MCF 10A (cell line): ENCODE measurements at regions not wholly inside any gene's neighbourhood (a gene's known extent, or its start where the extent isn't known, plus 50 kb on each side); places are given as distances from the start of the nearest gene placed in this dataset.
"Not testable (repeated sequence)": the region's sequence is repeated elsewhere in the genome, so short reads cannot be mapped to it uniquely, and the experiment has no call there.

Experiments used
- BruUV-seq: library from RNA; stranded (reverse); fragments of 400-500 nt; replicated peaks from 2 replicates; lab custom pipeline; 2021; lab: Mats Ljungman, UMichigan
- CTCF ChIA-PET: fragments of 300-600 bp; sonication (Branson Sonifier 250); formaldehyde crosslinking; extraction: SDS; loops from one replicate; lab custom pipeline; 2021; ENCODE audit warnings: antibody characterized with exemption, inconsistent platforms; lab: Yijun Ruan, JAX
- POLR2A ChIA-PET: fragments of 300-600, 350-650 bp; sonication (Branson Sonifier 250); formaldehyde crosslinking; extraction: SDS; loops from one replicate; lab custom pipeline; 2020; ENCODE audit warnings: antibody characterized with exemption, inconsistent platforms; lab: Yijun Ruan, JAX
- DNase-seq: peaks from one replicate; pipeline ENCODE4 v3.0.0-alpha.2; 2018; ENCODE audit not compliant: unreplicated experiment
- H3K27ac Mint-ChIP-seq: one replicate; pipeline ENCODE4 v1.8.0; 2022; ENCODE audit warnings: mild to moderate bottlenecking, low read depth, mixed read lengths; ENCODE audit not compliant: unreplicated experiment
- H3K27me3 Mint-ChIP-seq: one replicate; pipeline ENCODE4 v1.8.0; 2022; ENCODE audit warnings: mixed read lengths; ENCODE audit not compliant: insufficient read depth, unreplicated experiment
- H3K36me3 Mint-ChIP-seq: one replicate; pipeline ENCODE4 v1.8.0; 2022; ENCODE audit warnings: mild to moderate bottlenecking, moderate library complexity, mixed read lengths; ENCODE audit not compliant: insufficient read depth, unreplicated experiment
- H3K4me1 Mint-ChIP-seq: one replicate; pipeline ENCODE4 v1.8.0; 2022; ENCODE audit warnings: mixed read lengths; ENCODE audit not compliant: insufficient read depth, unreplicated experiment
- H3K4me3 Mint-ChIP-seq: one replicate; pipeline ENCODE4 v1.8.0; 2022; ENCODE audit warnings: mild to moderate bottlenecking, moderate library complexity, mixed read lengths; ENCODE audit not compliant: unreplicated experiment
- H3K9me3 Mint-ChIP-seq: one replicate; pipeline ENCODE4 v1.8.0; 2022; ENCODE audit warnings: mixed read lengths; ENCODE audit not compliant: unreplicated experiment
- CTCF ChIP-seq: fragments of 200-600 bp; IDR thresholded peaks from one replicate; pipeline ENCODE4 v1.8.0; 2022; ENCODE audit warnings: antibody characterized with exemption, mild to moderate bottlenecking; ENCODE audit not compliant: unreplicated experiment
- intact Hi-C: fragments of 100-400 bp; cut with micrococcal nuclease; formaldehyde crosslinking; loops from 2 replicates; pipeline ENCODE4 v1.14.1; 2022

- ChIA-PET POLR2A (no interaction called here), CTCF (no interaction called here)
- Mint-ChIP-seq H3K27me3 (no peaks in the 10 kb centered on the region), H3K9me3 (peaks cover under 1% of the 10 kb centered on the region), H3K36me3 (no peaks in the 10 kb centered on the region), H3K27ac (no peak overlapping the region), H3K4me1 (no peaks in the 10 kb centered on the region), H3K4me3 (no peak overlapping the region)
- no peak for DNase-seq
- no TSS peak for BruUV-seq
- intact Hi-C loops: no loop called here
- no peak for TF ChIP-seq CTCF
Observed at GRCh38 chr4:100630341-100630740, 112.5 kb upstream of the EMCN start.

- ChIA-PET POLR2A (no interaction called here), CTCF (no interaction called here)
- no TSS peak for BruUV-seq
- H3K9me3 Mint-ChIP-seq: no peaks in the 10 kb centered on the region
- DNase-seq: no peak
- no peak for TF ChIP-seq CTCF
- H3K27ac Mint-ChIP-seq: no peak overlapping the region
- H3K4me1 Mint-ChIP-seq: no peaks in the 10 kb centered on the region
- H3K36me3 Mint-ChIP-seq: no peaks in the 10 kb centered on the region
- intact Hi-C loops: no loop called here
- no peaks in the 10 kb centered on the region for H3K27me3 Mint-ChIP-seq
- no peak overlapping the region for H3K4me3 Mint-ChIP-seq
Observed at GRCh38 chr4:100609810-100610209, 92.0 kb upstream of the EMCN start.

- intact Hi-C loops, BruUV-seq: not testable (repeated sequence)
Observed at GRCh38 chr4:100608651-100609050, 90.8 kb upstream of the EMCN start.

GRCh38 chr4:100605144-100605543 lies 87.3 kb upstream of the EMCN start:
- DNase-seq: no peak
- H3K27ac Mint-ChIP-seq: no peak overlapping the region
- no peaks in the 10 kb centered on the region for H3K9me3 Mint-ChIP-seq
- ChIA-PET CTCF (interaction anchor here (0.6 to 0.7 kb wide), 2 partner anchors 26 to 593 kb away, joined by 3 read pairs; no protein-coding TSS in a partner anchor), POLR2A (no interaction called here)
- TF ChIP-seq CTCF: no peak
- no peak overlapping the region for H3K4me3 Mint-ChIP-seq
- no TSS peak for BruUV-seq
- no peaks in the 10 kb centered on the region for H3K36me3 Mint-ChIP-seq
- H3K4me1 Mint-ChIP-seq: no peaks in the 10 kb centered on the region
- intact Hi-C loops: no loop called here
- no peaks in the 10 kb centered on the region for H3K27me3 Mint-ChIP-seq

More at GRCh38 chr4:100608651-100609050, 90.8 kb upstream of the EMCN start:
- H3K4me3 Mint-ChIP-seq, H3K9me3 Mint-ChIP-seq, H3K4me1 Mint-ChIP-seq, POLR2A ChIA-PET, H3K27me3 Mint-ChIP-seq, H3K36me3 Mint-ChIP-seq, DNase-seq, H3K27ac Mint-ChIP-seq: not testable (repeated sequence)
- CTCF ChIA-PET: interaction anchor here (0.6 kb wide), 3 partner anchors 56 to 1473 kb away, joined by 3 to 4 read pairs (median 3); no protein-coding TSS in a partner anchor

- no TSS peak for BruUV-seq
- no peak for TF ChIP-seq CTCF
- no peak overlapping the region for H3K27ac Mint-ChIP-seq
- no peak overlapping the region for H3K4me3 Mint-ChIP-seq
- no peaks in the 10 kb centered on the region for H3K36me3 Mint-ChIP-seq
- no peak for DNase-seq
- no peaks in the 10 kb centered on the region for H3K27me3 Mint-ChIP-seq
- intact Hi-C loops: no loop called here
- no peaks in the 10 kb centered on the region for H3K4me1 Mint-ChIP-seq
- ChIA-PET POLR2A (no interaction called here), CTCF (no interaction called here)
- H3K9me3 Mint-ChIP-seq: no peaks in the 10 kb centered on the region
Observed at GRCh38 chr4:100593935-100594334, 76.1 kb upstream of the EMCN start.
